IMR-90 (cell line): ENCODE measurements at regions not wholly inside any gene's neighbourhood (a gene's known extent, or its start where the extent isn't known, plus 50 kb on each side); places are given as distances from the start of the nearest gene placed in this dataset.
"Not testable (repeated sequence)": the region's sequence is repeated elsewhere in the genome, so short reads cannot be mapped to it uniquely, and the experiment has no call there.

Source experiments
- ATAC-seq: fragments of 200-7000 bp; cut with Tn5 transposase; 2 replicates; pipeline ENCODE4 v1.9.1; 2020; ENCODE audit warnings: low read depth, mild to moderate bottlenecking, moderate library complexity
- BruUV-seq: library from RNA; stranded (reverse); fragments of 400-500 nt; replicated peaks from 2 replicates; lab custom pipeline; 2021; lab: Mats Ljungman, UMichigan
- CTCF ChIA-PET: fragments of 300-600 bp; formaldehyde crosslinking; extraction: SDS; loops from one replicate; lab custom pipeline; 2021; ENCODE audit warnings: antibody characterized with exemption; lab: Yijun Ruan, JAX
- POLR2A ChIA-PET: fragments of 300-600 bp; sonication (Branson Sonifier 250); formaldehyde crosslinking; loops from one replicate; lab custom pipeline; 2022; ENCODE audit warnings: antibody characterized with exemption; ENCODE audit not compliant: unreplicated experiment; lab: Charles Lee
- DNase-seq: peaks from one replicate; pipeline ENCODE4 v3.0.0; 2013
- H2AFZ ChIP-seq: replicated peaks from 2 replicates; pipeline ENCODE3; 2013; ENCODE audit warnings: low read length, mild to moderate bottlenecking; ENCODE audit not compliant: poor library complexity
- H2AK5ac ChIP-seq: 2 replicates; pipeline ENCODE4 v1.6.1; 2013; ENCODE audit warnings: low read depth, low read length, inconsistent platforms
- H2AK9ac ChIP-seq: replicated peaks from 2 replicates; pipeline ENCODE3; 2013; ENCODE audit warnings: mild to moderate bottlenecking, low read depth, low read length, moderate library complexity; ENCODE audit not compliant: poor library complexity
- H2BK120ac ChIP-seq: 2 replicates; pipeline ENCODE4 v1.6.1; 2013; ENCODE audit warnings: low read depth, low read length, inconsistent platforms
- H2BK15ac ChIP-seq: 3 replicates; pipeline ENCODE4 v1.6.1; 2013; ENCODE audit warnings: low read depth, low read length, inconsistent platforms
- H2BK20ac ChIP-seq: 2 replicates; pipeline ENCODE4 v1.6.1; 2013; ENCODE audit warnings: low read depth, mild to moderate bottlenecking, inconsistent platforms, low read length, moderate library complexity
- H2BK5ac ChIP-seq: 2 replicates; pipeline ENCODE4 v1.6.1; 2013; ENCODE audit warnings: mild to moderate bottlenecking, low read depth, low read length, inconsistent platforms; ENCODE audit not compliant: poor library complexity, severe bottlenecking
- H3K14ac ChIP-seq: replicated peaks from 2 replicates; pipeline ENCODE4 v1.6.1; 2013; ENCODE audit warnings: low read depth, low read length, inconsistent platforms
- H3K18ac ChIP-seq: 2 replicates; pipeline ENCODE4 v1.6.1; 2013; ENCODE audit warnings: low read depth, low read length, control low read depth
- H3K23ac ChIP-seq: 2 replicates; pipeline ENCODE4 v1.6.1; 2013; ENCODE audit warnings: low read depth, low read length, inconsistent platforms
- H3K27ac ChIP-seq: 2 replicates; pipeline ENCODE4 v1.5.1; 2013; ENCODE audit warnings: mild to moderate bottlenecking, control low read depth, low read length; ENCODE audit not compliant: insufficient read depth
- H3K27me3 ChIP-seq: 2 replicates; pipeline ENCODE4 v1.6.1; 2013; ENCODE audit warnings: low read length; ENCODE audit not compliant: control insufficient read depth, insufficient read depth
- H3K36me3 ChIP-seq: 2 replicates; pipeline ENCODE4 v1.6.1; 2013; ENCODE audit warnings: low read length, mixed read lengths; ENCODE audit not compliant: control insufficient read depth, insufficient read depth
- H3K4ac ChIP-seq: 2 replicates; pipeline ENCODE4 v1.6.1; 2013; ENCODE audit warnings: low read depth, low read length, inconsistent platforms
- H3K4me1 ChIP-seq: 2 replicates; pipeline ENCODE4 v1.6.1; 2013; ENCODE audit warnings: low read length, mixed read lengths; ENCODE audit not compliant: control insufficient read depth, insufficient read depth
- H3K4me2 ChIP-seq: 2 replicates; pipeline ENCODE4 v1.6.1; 2013; ENCODE audit warnings: low read depth, mild to moderate bottlenecking, control low read depth, low read length, moderate library complexity
- H3K4me3 ChIP-seq: 2 replicates; pipeline ENCODE4 v1.5.1; 2013; ENCODE audit warnings: low read depth, mild to moderate bottlenecking, control low read depth, low read length, moderate library complexity; ENCODE audit not compliant: insufficient read depth
- H3K56ac ChIP-seq: 2 replicates; pipeline ENCODE4 v1.6.1; 2013; ENCODE audit warnings: low read length, inconsistent platforms; ENCODE audit not compliant: insufficient read depth; ENCODE audit errors: extremely low read depth
- H3K79me1 ChIP-seq, 2 experiments: 2 replicates each; pipeline ENCODE4 v1.6.1; 2013; ENCODE audit warnings: low read length in 2 of 2, inconsistent platforms in 1 of 2, low read depth in 1 of 2
- H3K9ac ChIP-seq: 2 replicates; pipeline ENCODE4 v1.6.1; 2013; ENCODE audit warnings: low read depth, low read length, control low read depth
- H3K9me1 ChIP-seq: 2 replicates; pipeline ENCODE4 v1.6.1; 2013; ENCODE audit warnings: low read length, inconsistent platforms; ENCODE audit not compliant: insufficient read depth
- H3K9me3 ChIP-seq: 2 replicates; pipeline ENCODE4 v1.6.1; 2013; ENCODE audit warnings: low read length; ENCODE audit not compliant: control insufficient read depth, insufficient read depth
- H4K20me1 ChIP-seq: 2 replicates; pipeline ENCODE4 v1.6.1; 2013; ENCODE audit warnings: low read length, inconsistent platforms; ENCODE audit not compliant: insufficient read depth
- H4K5ac ChIP-seq: 2 replicates; pipeline ENCODE4 v1.6.1; 2013; ENCODE audit warnings: mild to moderate bottlenecking, low read depth, low read length, control low read depth
- H4K8ac ChIP-seq, 2 experiments: 2 replicates each; pipeline ENCODE4 v1.6.1; 2013; ENCODE audit warnings: low read depth in 2 of 2, low read length in 2 of 2, control low read depth in 1 of 2, inconsistent platforms in 1 of 2
- H4K91ac ChIP-seq: 2 replicates; pipeline ENCODE4 v1.6.1; 2013; ENCODE audit warnings: low read depth, low read length, inconsistent platforms; ENCODE audit not compliant: insufficient read depth
- WGBS, 2 experiments: methylation state at CpG; one replicate each; pipeline versions ENCODE4 v1.1.5 to v1.1.7; 2013; ENCODE audit warnings: missing lambda C conversion rate in 2 of 2; ENCODE audit not compliant: insufficient read length in 1 of 2; ENCODE audit errors: extremely low coverage in 2 of 2; 5-methylcytosine and 5-hydroxymethylcytosine counted together
- dilution Hi-C: fragments of 300-500 bp; cut with HindIII; formaldehyde crosslinking; loops from one replicate; pipeline ENCODE4 v1.14.3; 2018; ENCODE audit warnings: low sequenced_read_pairs; ENCODE audit not compliant: unreplicated experiment
- in situ Hi-C: fragments of 300-500 bp; cut with MboI; formaldehyde crosslinking; loops from 3 replicates; pipeline ENCODE4 v1.14.3; 2019; ENCODE audit warnings: low sequenced_read_pairs, inconsistent platforms, mixed read lengths
- intact Hi-C: fragments of 100-400 bp; cut with micrococcal nuclease; formaldehyde crosslinking; loops from 2 replicates; pipeline ENCODE4 v1.10.0; 2022

DNA sequence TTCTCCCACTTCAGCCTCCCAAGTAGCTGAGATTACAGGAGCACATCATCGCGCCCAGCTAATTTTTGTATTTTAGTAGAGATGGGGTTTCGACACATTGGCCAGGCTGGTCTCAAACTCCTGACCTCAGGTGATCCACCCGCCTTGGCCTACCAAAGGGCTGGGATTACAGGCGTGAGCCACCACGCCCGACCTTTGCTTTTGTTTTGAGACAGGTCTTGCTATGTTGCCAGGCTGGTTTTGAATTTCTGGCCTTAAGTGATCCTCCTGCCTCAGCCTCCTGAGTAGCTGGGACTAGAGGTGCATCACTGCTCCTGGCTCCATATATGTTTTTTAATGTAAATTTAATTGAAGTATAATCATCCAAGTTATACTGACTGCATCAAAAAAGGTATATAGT is 80.2 kb upstream of the NEK6 start:
- H2AK9ac ChIP-seq, POLR2A ChIA-PET, H4K20me1 ChIP-seq, H3K18ac ChIP-seq, H3K56ac ChIP-seq, H3K4me2 ChIP-seq, H3K14ac ChIP-seq, ATAC-seq, in situ Hi-C loops, CTCF ChIA-PET, H4K5ac ChIP-seq, H2BK20ac ChIP-seq, H3K9me3 ChIP-seq, H2BK120ac ChIP-seq, H2BK15ac ChIP-seq, H2BK5ac ChIP-seq, H3K4me1 ChIP-seq, H4K91ac ChIP-seq, H4K8ac ChIP-seq, H2AK5ac ChIP-seq, H3K9ac ChIP-seq, dilution Hi-C loops, H3K27ac ChIP-seq, BruUV-seq, H3K4me3 ChIP-seq, H3K23ac ChIP-seq, H2AFZ ChIP-seq, H3K36me3 ChIP-seq, H3K9me1 ChIP-seq, intact Hi-C loops, H3K4ac ChIP-seq, H3K79me1 ChIP-seq, DNase-seq: not testable (repeated sequence)
- WGBS, 2 experiments: 100% methylated on average over 1 of the region's 7 CpGs; no CpG with 5 or more reads in 1 of the 2 experiments
- H3K27me3 ChIP-seq: peaks cover 44% of the 10 kb centered on the region
